ENCODE measurements at regions not wholly inside any gene's neighbourhood (a gene's known extent, or its start where the extent isn't known, plus 50 kb on each side); places are given as distances from the start of the nearest gene placed in this dataset.
"Not testable (repeated sequence)": the region's sequence is repeated elsewhere in the genome, so short reads cannot be mapped to it uniquely, and the experiment has no call there.

GRCh38 chr3:4162096-4162495 lies 141.1 kb upstream of the SETMAR start:
- TF ChIP-seq TAF1 (IDR thresholded peaks at IDR 0.05; ENCODE audit: borderline replicate concordance, low read depth, low read length) (no peak), POLR2A (IDR thresholded peaks at IDR 0.05; ENCODE audit: low read depth, low read length) (no peak), POLR2AphosphoS5 (IDR thresholded peaks at IDR 0.05; ENCODE audit: low read depth, low read length) (no peak)
- no peak for FAIRE-seq
- no peak for DNase-seq (ENCODE audit: insufficient read length)

- no peak for DNase-seq (ENCODE audit: insufficient read length)
- no peak for FAIRE-seq
- TF ChIP-seq TAF1 (IDR thresholded peaks at IDR 0.05; ENCODE audit: borderline replicate concordance, low read depth, low read length) = no peak
- TF ChIP-seq POLR2A (IDR thresholded peaks at IDR 0.05; ENCODE audit: low read depth, low read length) = no peak
- no peak for TF ChIP-seq POLR2AphosphoS5 (IDR thresholded peaks at IDR 0.05; ENCODE audit: low read depth, low read length)
Measured at GRCh38 chr3:4163011-4163410, 140.2 kb upstream of the SETMAR start.

GRCh38 chr3:4166540-4166939 lies 136.6 kb upstream of the SETMAR start:
- TF ChIP-seq POLR2A (IDR thresholded peaks at IDR 0.05; ENCODE audit: low read depth, low read length) (no peak), POLR2AphosphoS5 (IDR thresholded peaks at IDR 0.05; ENCODE audit: low read depth, low read length) (no peak), TAF1 (IDR thresholded peaks at IDR 0.05; ENCODE audit: borderline replicate concordance, low read depth, low read length) (no peak)
- FAIRE-seq = no peak
- DNase-seq (ENCODE audit: insufficient read length) = no peak

GRCh38 chr3:4167230-4167629 lies 135.9 kb upstream of the SETMAR start:
- DNase-seq (ENCODE audit: insufficient read length); FAIRE-seq: not testable (repeated sequence)

- TF ChIP-seq TAF1 (IDR thresholded peaks at IDR 0.05; ENCODE audit: borderline replicate concordance, low read depth, low read length) (no peak), POLR2A (IDR thresholded peaks at IDR 0.05; ENCODE audit: low read depth, low read length) (no peak), POLR2AphosphoS5 (IDR thresholded peaks at IDR 0.05; ENCODE audit: low read depth, low read length) (no peak)
- FAIRE-seq (no peak), DNase-seq (ENCODE audit: insufficient read length) (no peak)
Measured at GRCh38 chr3:4174791-4175190, 128.4 kb upstream of the SETMAR start.

- DNase-seq (ENCODE audit: insufficient read length) (no peak), FAIRE-seq (no peak)
- TF ChIP-seq POLR2AphosphoS5 (IDR thresholded peaks at IDR 0.05; ENCODE audit: low read depth, low read length) = no peak
Measured at GRCh38 chr3:4191971-4192370, 111.2 kb upstream of the SETMAR start.

- TF ChIP-seq TAF1 (IDR thresholded peaks at IDR 0.05; ENCODE audit: borderline replicate concordance, low read depth, low read length) (no peak), POLR2AphosphoS5 (IDR thresholded peaks at IDR 0.05; ENCODE audit: low read depth, low read length) (no peak), POLR2A (IDR thresholded peaks at IDR 0.05; ENCODE audit: low read depth, low read length) (no peak)
- DNase-seq (ENCODE audit: insufficient read length) (no peak), FAIRE-seq (no peak)
Measured at GRCh38 chr3:4195006-4195405, 108.2 kb upstream of the SETMAR start.

- DNase-seq (ENCODE audit: insufficient read length) (no peak), FAIRE-seq (no peak)
- no peak for TF ChIP-seq POLR2AphosphoS5 (IDR thresholded peaks at IDR 0.05; ENCODE audit: low read depth, low read length)
- TF ChIP-seq POLR2A (IDR thresholded peaks at IDR 0.05; ENCODE audit: low read depth, low read length) = no peak
Measured at GRCh38 chr3:4196506-4197147, 106.5 kb upstream of the SETMAR start.

- TF ChIP-seq TAF1 (IDR thresholded peaks at IDR 0.05; ENCODE audit: borderline replicate concordance, low read depth, low read length) (no peak), POLR2A (IDR thresholded peaks at IDR 0.05; ENCODE audit: low read depth, low read length) (no peak), POLR2AphosphoS5 (IDR thresholded peaks at IDR 0.05; ENCODE audit: low read depth, low read length) (no peak)
- FAIRE-seq (no peak), DNase-seq (ENCODE audit: insufficient read length) (no peak)
Measured at GRCh38 chr3:4197670-4198069, 105.5 kb upstream of the SETMAR start.

- TF ChIP-seq TAF1 (IDR thresholded peaks at IDR 0.05; ENCODE audit: borderline replicate concordance, low read depth, low read length) (no peak), POLR2AphosphoS5 (IDR thresholded peaks at IDR 0.05; ENCODE audit: low read depth, low read length) (no peak), POLR2A (IDR thresholded peaks at IDR 0.05; ENCODE audit: low read depth, low read length) (no peak)
- DNase-seq (ENCODE audit: insufficient read length) (no peak), FAIRE-seq (no peak)
Measured at GRCh38 chr3:4198491-4198890, 104.7 kb upstream of the SETMAR start.

- DNase-seq (ENCODE audit: insufficient read length); FAIRE-seq: not testable (repeated sequence)
Measured at GRCh38 chr3:4204776-4205175, 98.4 kb upstream of the SETMAR start.

- TF ChIP-seq POLR2AphosphoS5 (IDR thresholded peaks at IDR 0.05; ENCODE audit: low read depth, low read length) = no peak
- TF ChIP-seq TAF1 (IDR thresholded peaks at IDR 0.05; ENCODE audit: borderline replicate concordance, low read depth, low read length) = no peak
- no peak for TF ChIP-seq POLR2A (IDR thresholded peaks at IDR 0.05; ENCODE audit: low read depth, low read length)
- DNase-seq (ENCODE audit: insufficient read length) (no peak), FAIRE-seq (no peak)
Measured at GRCh38 chr3:4207672-4208071, 95.5 kb upstream of the SETMAR start.

- DNase-seq (ENCODE audit: insufficient read length) (no peak), FAIRE-seq (no peak)
- TF ChIP-seq POLR2A (IDR thresholded peaks at IDR 0.05; ENCODE audit: low read depth, low read length) (no peak), POLR2AphosphoS5 (IDR thresholded peaks at IDR 0.05; ENCODE audit: low read depth, low read length) (no peak), TAF1 (IDR thresholded peaks at IDR 0.05; ENCODE audit: borderline replicate concordance, low read depth, low read length) (no peak)
Measured at GRCh38 chr3:4208556-4208955, 94.6 kb upstream of the SETMAR start.

Data from GM12892 (cell line).